GM21786 (cell line): ENCODE measurements at regions not wholly inside any gene's neighbourhood (a gene's known extent, or its start where the extent isn't known, plus 50 kb on each side); places are given as distances from the start of the nearest gene placed in this dataset.

Experiments
- ATAC-seq: cut with Tn5 transposase; IDR thresholded peaks from one replicate; pipeline ENCODE4 v1.9.1; 2021; ENCODE audit not compliant: unreplicated experiment

DNA sequence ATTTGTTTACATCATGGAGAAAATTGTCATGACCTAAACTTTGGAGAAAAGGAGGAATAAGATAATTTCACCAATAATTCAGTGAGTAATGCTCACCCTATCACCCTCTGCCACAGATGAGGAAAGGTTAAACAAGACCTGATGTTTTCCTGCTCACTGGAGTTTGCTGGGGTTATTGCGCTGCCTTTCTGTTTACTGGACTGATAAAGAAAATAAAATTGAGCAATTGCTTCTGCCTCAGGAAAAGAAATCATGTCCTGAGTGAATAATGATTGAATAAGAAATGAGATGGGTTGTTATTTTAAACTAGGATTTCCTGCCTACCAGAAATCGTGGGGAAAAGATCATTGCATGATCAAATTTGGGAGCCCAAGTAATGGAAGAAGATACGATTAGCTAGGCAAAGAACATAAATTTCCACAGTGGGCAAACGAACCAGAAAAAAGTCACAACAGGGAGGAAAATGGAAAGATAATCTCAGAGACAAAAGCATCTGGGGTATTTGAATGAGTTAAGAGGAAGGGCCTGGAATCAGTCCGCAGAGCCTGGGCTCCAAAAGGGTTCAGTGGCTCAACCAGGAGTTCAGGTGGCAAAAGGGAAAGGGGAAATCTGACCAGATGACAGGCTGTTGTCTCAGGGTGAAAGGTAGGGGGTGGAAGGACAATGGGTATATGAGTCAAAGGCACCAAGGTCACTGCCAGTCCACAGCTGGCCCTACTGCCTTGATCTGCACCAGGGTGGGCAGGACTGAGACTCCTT is 146.8 kb downstream of the FAM43A start:
- ATAC-seq: no peak

DNA sequence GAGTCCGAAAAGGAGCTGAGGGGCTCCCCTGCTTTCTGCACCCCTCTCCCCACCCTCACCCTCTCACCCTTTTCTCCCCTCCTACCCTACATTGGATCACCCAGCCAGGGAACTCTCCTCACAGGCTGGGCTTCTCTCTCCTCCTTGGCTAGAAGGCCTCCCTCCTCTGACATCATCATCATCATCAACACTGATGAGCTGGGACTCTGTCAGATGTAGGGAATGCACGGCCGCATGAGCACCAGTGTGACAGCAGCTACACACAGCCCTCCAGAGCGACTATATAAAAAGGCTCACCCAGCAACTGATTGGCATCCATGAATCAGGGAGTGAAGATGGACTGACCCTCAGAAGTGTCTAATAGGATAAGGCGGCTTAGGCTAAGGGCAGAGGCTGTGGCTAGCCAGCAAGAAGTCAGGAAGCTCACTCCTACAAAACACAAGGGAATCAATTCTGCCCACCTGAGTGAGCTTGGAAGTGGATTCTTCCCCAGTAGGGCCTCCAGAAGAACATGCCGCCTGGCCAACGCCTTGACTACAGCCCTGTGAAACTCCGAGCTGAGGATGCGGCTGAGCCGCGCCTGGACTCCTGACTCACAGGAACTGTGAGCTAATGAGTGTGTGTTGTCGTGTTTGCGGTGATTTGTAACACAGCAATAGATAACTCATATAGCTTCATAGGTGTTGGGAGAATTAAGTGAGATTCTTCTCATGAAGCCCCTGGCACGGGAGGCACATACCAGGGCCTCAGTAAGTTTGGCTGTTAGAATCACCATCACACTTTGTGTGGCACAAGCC is 147.6 kb downstream of the FAM43A start:
- no peak for ATAC-seq

- no peak for ATAC-seq
These were observed 151.0 kb downstream of the FAM43A start for GRCh38 chr3:194836661-194837060.

- no peak for ATAC-seq
These were observed 151.9 kb downstream of the FAM43A start for GRCh38 chr3:194837457-194838127.

- no peak for ATAC-seq
These were observed 152.6 kb downstream of the FAM43A start for GRCh38 chr3:194838236-194838635.

- ATAC-seq: no peak
These were observed 155.2 kb downstream of the FAM43A start for GRCh38 chr3:194840661-194841514.

GRCh38 chr3:194841515-194841841 is 155.8 kb downstream of the FAM43A start:
- no peak for ATAC-seq

DNA sequence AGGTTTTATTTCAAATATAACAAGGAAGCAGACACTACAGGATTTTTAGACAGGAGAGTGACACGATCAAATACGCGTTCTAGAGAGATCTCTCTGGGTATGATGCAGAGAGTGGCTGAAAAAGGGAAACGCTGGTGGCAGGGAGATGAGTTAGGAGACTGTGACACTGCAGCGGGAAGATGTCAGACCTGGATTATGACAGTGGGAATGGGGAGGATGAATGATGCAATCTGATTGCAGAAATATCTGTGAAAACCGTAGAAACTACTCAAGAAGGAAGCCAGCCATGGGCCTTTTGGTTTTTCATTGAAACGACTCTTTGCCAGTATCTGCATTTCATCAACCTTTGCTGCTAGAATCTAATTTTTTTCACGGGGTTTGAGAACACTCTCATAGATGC is 157.9 kb downstream of the FAM43A start:
- no peak for ATAC-seq

DNA sequence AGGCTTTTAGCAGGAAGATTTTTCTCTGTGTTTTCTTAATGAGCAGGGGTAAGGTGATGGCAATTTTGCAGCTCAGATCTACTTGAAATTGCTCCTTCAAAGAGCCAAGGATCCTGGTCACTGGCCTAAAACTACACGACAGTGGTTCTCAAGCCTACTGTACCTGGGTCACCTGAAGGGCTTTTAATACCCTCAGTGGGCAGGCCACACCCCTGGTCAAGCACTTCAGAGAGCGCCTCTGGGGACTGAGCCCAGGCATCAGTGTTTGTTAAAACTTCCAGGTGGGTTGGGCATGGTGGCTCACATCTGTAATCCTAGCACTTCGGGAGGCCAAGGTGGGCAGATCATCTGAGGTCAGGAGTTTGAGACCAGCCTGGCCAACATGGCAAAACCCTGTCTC is 158.4 kb downstream of the FAM43A start:
- ATAC-seq: no peak

DNA sequence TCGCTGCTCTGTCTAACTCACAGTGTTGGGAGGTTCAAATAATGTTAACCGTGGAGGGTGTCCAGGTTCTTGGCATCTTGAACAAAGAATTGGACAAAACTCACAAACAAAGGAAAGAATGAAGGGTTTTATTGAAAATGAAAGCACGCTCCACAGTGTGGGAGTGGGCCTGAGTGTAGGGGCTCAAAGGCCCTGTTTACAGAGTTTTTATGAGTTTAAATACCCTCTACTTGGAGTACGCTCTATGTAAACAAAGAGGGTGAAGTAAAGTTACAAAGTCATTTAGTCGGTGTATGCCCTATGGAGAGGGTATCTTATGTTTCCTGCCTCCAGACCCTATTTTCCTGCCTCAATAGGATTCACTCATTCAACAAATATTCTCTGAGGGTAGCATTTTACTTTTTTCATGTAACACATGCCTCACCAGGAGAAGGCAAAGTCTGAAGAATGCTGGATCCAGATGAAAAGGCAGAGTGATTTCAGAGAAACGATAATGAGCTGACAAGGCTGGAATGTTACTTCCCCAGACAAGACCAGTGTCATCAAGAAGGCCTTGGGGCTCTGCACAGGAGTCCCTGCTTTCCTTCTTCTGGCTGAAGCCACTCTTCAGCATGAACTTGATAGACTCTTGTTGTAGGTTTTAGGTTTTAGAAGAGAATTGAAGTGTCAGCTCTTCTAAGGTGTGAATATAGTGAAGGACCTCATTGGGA is 163.6 kb downstream of the FAM43A start:
- no peak for ATAC-seq

DNA sequence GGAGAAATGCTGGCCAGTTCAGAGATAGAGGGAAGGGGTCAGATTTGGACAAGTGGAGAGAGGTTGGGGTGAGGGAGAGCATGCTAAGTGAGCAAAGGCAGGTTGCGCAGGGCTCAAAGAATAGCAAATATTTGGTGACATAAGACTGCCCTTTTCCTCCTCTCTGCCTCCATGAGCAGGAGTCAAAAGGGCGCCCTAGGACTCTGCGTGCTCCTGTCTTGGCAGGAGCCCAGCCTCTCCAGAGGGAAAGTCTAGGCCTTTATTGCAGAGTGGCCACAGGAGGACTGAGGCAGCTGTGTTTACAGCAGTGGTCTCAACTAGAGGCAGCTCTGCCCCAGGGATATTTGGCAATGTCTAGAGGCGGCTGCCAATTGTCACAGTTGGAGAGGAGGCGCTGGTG is 165.6 kb downstream of the FAM43A start:
- no peak for ATAC-seq

DNA sequence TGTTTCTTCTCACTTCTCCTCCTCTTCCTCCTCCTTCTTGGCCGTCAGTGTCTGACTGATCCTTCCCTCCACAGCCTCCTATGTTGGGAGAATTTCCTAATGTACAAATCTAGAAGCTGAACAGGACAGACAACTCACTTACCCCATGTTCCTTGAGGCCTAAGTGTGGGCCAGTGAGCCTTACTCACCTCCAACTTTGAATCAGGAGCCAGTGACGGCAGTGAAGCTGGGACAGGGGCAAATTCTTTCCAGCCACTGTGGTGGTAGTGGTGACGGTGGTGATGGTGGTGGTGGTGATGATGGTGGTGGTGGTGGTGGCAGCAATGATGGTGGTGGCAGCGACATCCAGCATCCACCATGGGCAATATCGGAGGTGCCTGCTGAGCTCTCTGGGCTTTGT is 166.3 kb downstream of the FAM43A start:
- no peak for ATAC-seq

- no peak for ATAC-seq
These were observed 166.7 kb downstream of the FAM43A start for GRCh38 chr3:194852345-194852744.

- no peak for ATAC-seq
These were observed 167.3 kb downstream of the FAM43A start for GRCh38 chr3:194852831-194853508.

- ATAC-seq: no peak
These were observed 168.5 kb downstream of the FAM43A start for GRCh38 chr3:194854206-194854605.

GRCh38 chr3:194854659-194855390 is 169.1 kb downstream of the FAM43A start:
- no peak for ATAC-seq

DNA sequence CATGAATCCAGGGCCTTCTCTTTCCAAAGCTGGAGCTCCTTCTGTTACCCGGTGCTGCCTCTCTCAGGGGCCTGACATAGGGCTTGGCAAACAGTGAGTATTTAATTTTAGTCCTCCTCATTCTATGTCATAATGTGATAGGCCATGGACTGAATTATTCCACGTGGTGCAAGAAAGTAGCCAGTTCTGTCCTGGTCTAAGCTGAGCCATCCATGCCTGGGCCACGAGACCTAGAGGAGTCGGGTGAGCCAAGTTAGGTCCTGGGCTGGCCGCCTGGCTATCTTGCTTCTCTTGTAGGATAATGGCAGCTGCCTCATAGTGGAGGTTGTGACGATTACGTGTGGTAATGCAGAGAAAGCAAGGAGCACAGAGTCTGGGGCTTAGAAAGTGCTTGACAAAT is 170.6 kb downstream of the FAM43A start:
- no peak for ATAC-seq

DNA sequence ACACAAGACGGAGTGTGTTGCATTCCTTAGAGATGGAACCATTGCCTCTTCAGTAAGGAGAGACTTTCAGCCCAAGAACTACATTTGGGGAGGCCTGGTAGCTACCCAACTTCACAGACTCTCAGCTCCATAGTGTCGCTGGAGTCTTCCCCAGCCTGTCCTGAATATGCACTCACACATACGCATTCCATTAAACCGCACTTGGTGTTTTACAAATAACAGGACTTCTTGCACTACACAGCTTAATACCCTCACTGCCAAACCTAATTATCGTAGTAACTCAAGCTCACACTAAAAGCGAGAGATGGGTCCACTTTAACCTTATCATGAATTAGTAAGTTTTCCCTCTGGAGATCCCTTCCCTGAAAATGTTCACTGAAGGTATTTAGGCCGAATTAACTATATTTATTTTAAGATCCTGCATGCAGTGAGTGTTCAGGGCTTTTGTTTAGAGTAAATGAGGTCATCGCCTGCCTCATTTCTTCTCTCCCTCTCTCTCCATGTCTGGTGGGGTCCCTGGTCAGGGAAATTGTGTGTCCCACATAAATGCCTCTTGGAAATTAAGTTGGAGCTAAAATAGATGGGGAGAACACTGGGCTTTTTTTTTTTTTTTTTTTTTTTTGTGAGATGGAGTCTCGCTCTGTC is 171.9 kb downstream of the FAM43A start:
- ATAC-seq: no peak

GRCh38 chr3:194858382-194858781 is 172.7 kb downstream of the FAM43A start:
- ATAC-seq: no peak
